B cell (primary cell): ENCODE measurements at regions not wholly inside any gene's neighbourhood (a gene's known extent, or its start where the extent isn't known, plus 50 kb on each side); places are given as distances from the start of the nearest gene placed in this dataset.

Experiments used
- ATAC-seq: fragments of 200-7000 bp; cut with Tn5 transposase; one replicate; pipeline ENCODE4 v1.10.0; 2021; ENCODE audit warnings: low read depth, mild to moderate bottlenecking, moderate number of reproducible peaks, moderate library complexity
- CTCF ChIA-PET: fragments of 350-600 bp; sonication (Branson Sonifier 250); formaldehyde crosslinking; loops from one replicate; lab custom pipeline; 2021; ENCODE audit warnings: antibody characterized with exemption, inconsistent platforms; lab: Charles Lee
- POLR2A ChIA-PET: fragments of 350-600 bp; sonication (Branson Sonifier 250); formaldehyde crosslinking; loops from one replicate; lab custom pipeline; 2021; ENCODE audit warnings: antibody characterized with exemption; lab: Charles Lee
- DNase-seq: peaks from one replicate; pipeline ENCODE4 v3.0.0; 2013
- H2AFZ ChIP-seq: 2 replicates; pipeline ENCODE4 v1.6.1; 2012; ENCODE audit warnings: mild to moderate bottlenecking, low read depth, low read length; ENCODE audit not compliant: insufficient read depth, poor library complexity, severe bottlenecking
- H3K27ac ChIP-seq, 2 donors: 1 replicate in 1 of 2; 2 replicates in 1 of 2; pipeline ENCODE4 v1.5.1; 2012 to 2013; ENCODE audit warnings: low read length in 2 of 2, mild to moderate bottlenecking in 2 of 2, moderate library complexity in 1 of 2
- H3K27me3 ChIP-seq, 4 experiments: fragments of 200-600 bp in 1 of 4; sonication (generic) in 1 of 4; replicated peaks in 1 of 4; 1 replicate in 2 of 4; 2 replicates in 2 of 4; pipeline versions ENCODE4 v1.6.1 to v1.7.0; 2013 to 2016; ENCODE audit warnings: low read length in 3 of 4, mild to moderate bottlenecking in 2 of 4, mixed read lengths in 1 of 4, moderate library complexity in 1 of 4; ENCODE audit not compliant: insufficient read depth in 4 of 4, control insufficient read depth in 3 of 4; ENCODE audit errors: control extremely low read depth in 1 of 4
- H3K36me3 ChIP-seq, 2 experiments: replicated peaks in 1 of 2; 1 replicate in 1 of 2; 2 replicates in 1 of 2; pipeline versions ENCODE4 v1.6.1 to v1.7.1; 2013; ENCODE audit warnings: low read length in 1 of 2; ENCODE audit not compliant: insufficient read depth in 2 of 2, control insufficient read depth in 1 of 2; ENCODE audit errors: control extremely low read depth in 1 of 2, extremely low read depth in 1 of 2
- H3K4me1 ChIP-seq, 2 donors: fragments of 200-600 bp in 1 of 2; sonication (generic) in 1 of 2; 1 replicate in 1 of 2; 2 replicates in 1 of 2; pipeline versions ENCODE4 v1.5.1 to v1.6.1; 2013 to 2017; ENCODE audit warnings: low read length in 2 of 2; ENCODE audit not compliant: control insufficient read depth in 2 of 2, insufficient read depth in 2 of 2
- H3K4me2 ChIP-seq: replicated peaks from 2 replicates; pipeline ENCODE3; 2012; ENCODE audit warnings: mild to moderate bottlenecking, low read depth, low read length; ENCODE audit not compliant: poor library complexity, severe bottlenecking
- H3K4me3 ChIP-seq, 5 experiments: fragments of 200-600 bp in 1 of 5; sonication (generic) in 1 of 5; 1 replicate in 3 of 5; 2 replicates in 2 of 5; pipeline versions ENCODE4 v1.5.1 to v1.7.0; 2011 to 2016; ENCODE audit warnings: low read length in 4 of 5, mild to moderate bottlenecking in 4 of 5, low read depth in 2 of 5, control low read depth in 1 of 5, moderate library complexity in 1 of 5; ENCODE audit not compliant: insufficient read depth in 1 of 5; ENCODE audit errors: control extremely low read depth in 1 of 5, extremely low read depth in 1 of 5
- H3K79me2 ChIP-seq: fragments of 200-600 bp; sonication (generic); one replicate; pipeline ENCODE4 v1.6.0; 2016; ENCODE audit warnings: low read length; ENCODE audit not compliant: control insufficient read depth, insufficient read depth
- H3K9ac ChIP-seq: fragments of 200-600 bp; sonication (generic); 2 replicates; pipeline ENCODE4 v1.6.1; 2017; ENCODE audit warnings: mild to moderate bottlenecking, low read length, moderate library complexity
- H3K9me3 ChIP-seq, 3 donors: one replicate each; pipeline versions ENCODE4 v1.6.1 to v1.7.1; 2013; ENCODE audit warnings: low read length in 2 of 3; ENCODE audit not compliant: control insufficient read depth in 2 of 3, insufficient read depth in 1 of 3; ENCODE audit errors: control extremely low read depth in 1 of 3
- H4K20me1 ChIP-seq: 2 replicates; pipeline ENCODE4 v1.6.0; 2012; ENCODE audit warnings: mild to moderate bottlenecking, low read length; ENCODE audit not compliant: insufficient read depth, control insufficient read depth, poor library complexity, severe bottlenecking
- H3K27ac Mint-ChIP-seq: one replicate; pipeline ENCODE4 v1.8.0; 2021; ENCODE audit warnings: mixed read lengths
- H3K27me3 Mint-ChIP-seq: one replicate; pipeline ENCODE4 v1.8.0; 2021; ENCODE audit warnings: mixed read lengths
- H3K4me1 Mint-ChIP-seq: one replicate; pipeline ENCODE4 v1.8.0; 2021; ENCODE audit warnings: mixed read lengths
- H3K4me3 Mint-ChIP-seq: one replicate; pipeline ENCODE4 v1.8.0; 2021; ENCODE audit warnings: mixed read lengths
- H3K9me3 Mint-ChIP-seq: one replicate; pipeline ENCODE4 v1.8.0; 2022; ENCODE audit warnings: mixed read lengths; ENCODE audit not compliant: insufficient read depth
- CTCF ChIP-seq: fragments of 200-600 bp; IDR thresholded peaks from one replicate; pipeline ENCODE4 v1.8.0; 2022; ENCODE audit warnings: antibody characterized with exemption, mild to moderate bottlenecking
- EZH2 ChIP-seq: IDR thresholded peaks from 2 replicates; pipeline ENCODE4 v1.6.1; 2012; ENCODE audit warnings: borderline replicate concordance, low read depth, mild to moderate bottlenecking, moderate library complexity, low read length; ENCODE audit not compliant: insufficient read depth, poor library complexity, severe bottlenecking
- WGBS: methylation state at CpG from one replicate; pipeline ENCODE4 v1.1.5; 2013; ENCODE audit warnings: missing lambda C conversion rate; ENCODE audit not compliant: insufficient coverage; 5-methylcytosine and 5-hydroxymethylcytosine counted together
- intact Hi-C: fragments of 100-400 bp; cut with micrococcal nuclease; formaldehyde crosslinking; loops from one replicate; pipeline ENCODE4 v1.10.0; 2022

GRCh38 chr20:24792641-24793495 lies 156.2 kb upstream of the CST7 start:
- Histone ChIP-seq H3K36me3 (no peaks in the 10 kb centered on the region), H3K4me3 (no peak overlapping the region), H3K4me1 (no peaks in the 10 kb centered on the region), H3K9me3 (peaks cover 0 to 5% (median 0%) of the 10 kb centered on the region in 3 donors), H4K20me1 (no peaks in the 10 kb centered on the region), H3K27me3 (no peaks in the 10 kb centered on the region), H3K27ac (no peak overlapping the region), H3K79me2 (no peaks in the 10 kb centered on the region), H3K9ac (no peak overlapping the region), H2AFZ (no peak overlapping the region), H3K4me2 (no peak overlapping the region)
- intact Hi-C loops, result no loop called here
- Mint-ChIP-seq H3K4me1 (no peaks in the 10 kb centered on the region), H3K9me3 (no peaks in the 10 kb centered on the region), H3K27me3 (peaks cover 7% of the 10 kb centered on the region), H3K4me3 (no peak overlapping the region), H3K27ac (no peak overlapping the region)
- CTCF ChIA-PET, result no interaction called here
- TF ChIP-seq EZH2 (no peak), CTCF (no peak)
- 92% methylated on average over 23 of the region's 24 CpGs for WGBS
- POLR2A ChIA-PET, result no interaction called here
- ATAC-seq (no peak), DNase-seq (no peak)

- no peaks in the 10 kb centered on the region for H3K9me3 ChIP-seq
- Mint-ChIP-seq H3K27ac (no peak overlapping the region), H3K27me3 (peaks cover 7% of the 10 kb centered on the region), H3K4me1 (no peaks in the 10 kb centered on the region), H3K4me3 (no peak overlapping the region), H3K9me3 (no peaks in the 10 kb centered on the region)
- no peak overlapping the region for H3K27ac ChIP-seq
- ChIA-PET CTCF (no interaction called here), POLR2A (no interaction called here)
- H3K79me2 ChIP-seq, result no peaks in the 10 kb centered on the region
- no peak overlapping the region for H3K4me2 ChIP-seq
- no peaks in the 10 kb centered on the region for H3K36me3 ChIP-seq
- WGBS, result 37% methylated on average over 3 of the region's 8 CpGs
- DNase-seq (no peak), ATAC-seq (no peak)
- H2AFZ ChIP-seq, result no peak overlapping the region
- intact Hi-C loops, result no loop called here
- H3K4me3 ChIP-seq, result no peak overlapping the region
- no peaks in the 10 kb centered on the region for H3K27me3 ChIP-seq
- TF ChIP-seq EZH2, result no peak
- TF ChIP-seq CTCF, result no peak
- no peaks in the 10 kb centered on the region for H3K4me1 ChIP-seq
- H3K9ac ChIP-seq, result no peak overlapping the region
- H4K20me1 ChIP-seq, result no peaks in the 10 kb centered on the region
Observed at GRCh38 chr20:24795436-24795835, 153.6 kb upstream of the CST7 start.
